ENCODE measurements at regions not wholly inside any gene's neighbourhood (a gene's known extent, or its start where the extent isn't known, plus 50 kb on each side); places are given as distances from the start of the nearest gene placed in this dataset.

DNA sequence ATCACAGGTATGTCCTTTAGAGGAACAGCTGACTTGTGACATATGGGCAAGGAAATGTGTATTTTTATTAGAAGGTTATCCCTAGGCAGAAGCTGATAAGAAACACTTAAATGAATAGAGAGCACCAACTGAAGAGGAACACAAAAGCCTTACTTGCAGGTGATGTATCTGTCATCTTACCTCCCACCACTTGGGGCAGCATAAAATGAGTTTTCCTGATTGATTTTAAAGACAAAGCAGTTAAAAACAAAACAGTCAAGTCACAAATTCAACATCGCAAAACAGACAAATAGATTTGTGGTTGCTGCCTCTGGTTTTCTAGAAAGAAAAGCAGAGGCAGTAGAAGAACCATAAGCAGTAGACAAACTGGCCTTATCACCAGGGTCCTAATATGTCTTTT, 302.4 kb upstream of the ZNF462 start:
- in situ Hi-C loops (cut with HindIII; ENCODE audit: low sequenced_read_pairs), result no loop called here
- TF ChIP-seq, protein P1, sequence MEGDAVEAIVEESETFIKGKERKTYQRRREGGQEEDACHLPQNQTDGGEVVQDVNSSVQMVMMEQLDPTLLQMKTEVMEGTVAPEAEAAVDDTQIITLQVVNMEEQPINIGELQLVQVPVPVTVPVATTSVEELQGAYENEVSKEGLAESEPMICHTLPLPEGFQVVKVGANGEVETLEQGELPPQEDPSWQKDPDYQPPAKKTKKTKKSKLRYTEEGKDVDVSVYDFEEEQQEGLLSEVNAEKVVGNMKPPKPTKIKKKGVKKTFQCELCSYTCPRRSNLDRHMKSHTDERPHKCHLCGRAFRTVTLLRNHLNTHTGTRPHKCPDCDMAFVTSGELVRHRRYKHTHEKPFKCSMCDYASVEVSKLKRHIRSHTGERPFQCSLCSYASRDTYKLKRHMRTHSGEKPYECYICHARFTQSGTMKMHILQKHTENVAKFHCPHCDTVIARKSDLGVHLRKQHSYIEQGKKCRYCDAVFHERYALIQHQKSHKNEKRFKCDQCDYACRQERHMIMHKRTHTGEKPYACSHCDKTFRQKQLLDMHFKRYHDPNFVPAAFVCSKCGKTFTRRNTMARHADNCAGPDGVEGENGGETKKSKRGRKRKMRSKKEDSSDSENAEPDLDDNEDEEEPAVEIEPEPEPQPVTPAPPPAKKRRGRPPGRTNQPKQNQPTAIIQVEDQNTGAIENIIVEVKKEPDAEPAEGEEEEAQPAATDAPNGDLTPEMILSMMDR (IDR thresholded peaks at IDR 0.05; ENCODE audit: low read depth, low read length), result peak; percentile 10
- H3K4me3 ChIP-seq (ENCODE audit: low read depth, low read length), result no peak overlapping the region
- no peak for DNase-seq (ENCODE audit: low read depth, low spot score)

DNA sequence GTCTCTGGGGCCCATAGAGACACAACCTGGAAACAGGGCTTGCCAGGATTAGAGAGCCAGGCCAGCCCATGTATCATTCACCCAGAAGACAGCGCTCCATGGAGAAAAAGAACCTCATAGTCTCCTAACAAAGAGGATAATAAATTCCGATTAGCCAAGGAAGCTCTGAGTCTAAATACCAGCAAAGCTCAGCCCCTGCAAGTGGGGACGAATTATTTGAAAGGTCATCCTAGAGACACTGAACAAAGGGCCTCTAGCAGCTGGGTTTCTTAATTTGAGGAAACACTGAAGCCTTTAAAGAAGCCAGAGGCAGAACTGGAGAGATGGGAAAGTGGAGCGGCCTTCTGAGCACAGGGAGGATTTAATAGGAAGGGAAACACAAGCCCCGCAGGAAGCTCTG, 287.1 kb upstream of the ZNF462 start:
- no peak for DNase-seq (ENCODE audit: low read depth, low spot score)
- TF ChIP-seq, protein P1 (IDR thresholded peaks at IDR 0.05; ENCODE audit: low read depth, low read length), result no peak
- H3K4me3 ChIP-seq (ENCODE audit: low read depth, low read length), result no peak overlapping the region
- in situ Hi-C loops (cut with HindIII; ENCODE audit: low sequenced_read_pairs), result no loop called here

DNA sequence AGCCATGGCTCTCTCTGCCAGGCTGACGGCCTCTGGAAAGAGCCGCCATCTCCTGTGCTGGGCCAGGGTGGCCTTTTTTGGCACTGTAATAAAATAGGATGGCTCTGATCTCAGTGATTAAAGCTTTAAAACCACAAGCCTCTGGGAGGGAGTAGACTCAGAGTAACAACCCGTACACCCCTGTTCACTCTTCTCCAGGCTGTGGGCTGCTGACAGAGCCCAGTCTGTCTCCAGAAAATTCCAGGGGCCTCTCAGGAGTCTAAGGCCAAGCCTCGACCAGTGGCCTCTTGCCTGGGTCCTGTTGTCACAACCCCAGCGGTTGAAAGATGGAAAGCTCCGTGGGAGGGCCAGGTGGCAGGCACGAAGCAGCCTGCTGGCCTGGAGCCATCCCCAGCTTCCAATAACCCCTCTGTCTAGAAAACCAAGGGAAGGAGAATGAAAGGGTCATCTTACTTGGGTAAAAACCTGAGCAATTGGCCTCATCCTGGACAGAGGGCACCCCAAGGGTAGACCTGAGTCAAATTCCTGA, 286.7 kb upstream of the ZNF462 start:
- H3K4me3 ChIP-seq (ENCODE audit: low read depth, low read length), result no peak overlapping the region
- no peak for DNase-seq (ENCODE audit: low read depth, low spot score)
- TF ChIP-seq, protein P1 (IDR thresholded peaks at IDR 0.05; ENCODE audit: low read depth, low read length), result no peak
- in situ Hi-C loops (cut with HindIII; ENCODE audit: low sequenced_read_pairs), result no loop called here

DNA sequence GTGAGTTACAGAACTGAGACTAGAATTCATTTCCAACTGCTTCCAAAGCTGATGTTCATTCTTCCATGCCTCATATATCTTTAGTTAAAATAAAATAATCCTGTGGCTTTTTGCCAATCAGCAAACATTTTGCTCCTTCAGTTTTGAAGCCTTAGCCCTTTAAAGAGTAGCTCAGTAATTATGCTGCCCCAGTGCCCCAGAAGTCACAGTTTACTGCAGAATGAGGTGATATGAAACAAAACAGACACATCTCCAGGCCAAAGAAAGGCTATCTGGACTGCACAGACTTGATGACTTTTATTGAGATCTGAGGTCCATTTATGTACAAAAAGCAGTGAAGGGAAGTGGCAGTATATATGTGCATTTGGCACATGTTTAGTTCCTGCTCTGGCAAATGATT, 285.8 kb upstream of the ZNF462 start:
- no peak for DNase-seq (ENCODE audit: low read depth, low spot score)
- H3K4me3 ChIP-seq (ENCODE audit: low read depth, low read length), result no peak overlapping the region
- TF ChIP-seq, protein P1 (IDR thresholded peaks at IDR 0.05; ENCODE audit: low read depth, low read length), result no peak
- in situ Hi-C loops (cut with HindIII; ENCODE audit: low sequenced_read_pairs), result no loop called here

DNA sequence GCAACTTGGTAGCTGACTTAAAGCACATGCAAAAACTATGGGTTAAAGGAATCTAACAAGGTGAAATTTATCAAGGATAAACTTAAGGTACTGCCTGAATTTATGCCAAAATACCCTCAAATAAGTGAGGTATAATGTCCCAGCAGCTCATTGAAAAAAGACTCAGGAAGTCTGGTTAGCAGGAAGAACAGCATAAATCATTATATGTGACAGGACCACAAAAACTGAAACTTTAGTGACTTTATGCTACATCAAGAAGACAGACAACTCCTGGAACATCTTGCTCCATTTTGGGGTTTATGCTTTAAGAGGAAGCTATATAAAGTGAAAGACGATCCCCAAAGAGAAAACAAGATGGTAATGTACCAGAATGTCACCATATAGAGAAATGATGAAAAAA, 282.4 kb upstream of the ZNF462 start:
- no peak for DNase-seq (ENCODE audit: low read depth, low spot score)
- H3K4me3 ChIP-seq (ENCODE audit: low read depth, low read length), result no peak overlapping the region
- TF ChIP-seq, protein P1 (IDR thresholded peaks at IDR 0.05; ENCODE audit: low read depth, low read length), result no peak
- in situ Hi-C loops (cut with HindIII; ENCODE audit: low sequenced_read_pairs), result no loop called here

DNA sequence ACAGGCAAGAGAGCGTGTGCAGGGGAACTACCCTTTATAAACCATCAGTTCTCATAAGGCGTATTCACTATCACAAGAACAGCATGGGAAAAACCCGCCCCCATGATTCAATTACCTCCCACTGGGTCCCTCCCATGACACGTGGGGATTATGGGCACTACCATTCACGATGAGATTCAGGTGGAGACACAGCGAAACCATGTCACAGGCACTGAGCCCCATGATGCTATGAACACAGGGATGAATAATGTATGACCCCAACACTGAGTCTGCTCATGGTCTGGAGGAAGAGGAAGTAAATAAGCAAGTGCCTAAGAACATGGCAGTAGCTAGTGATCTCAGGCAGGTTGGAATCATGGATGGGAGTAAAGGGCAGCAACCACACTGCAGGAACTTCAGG, 281.0 kb upstream of the ZNF462 start:
- in situ Hi-C loops (cut with HindIII; ENCODE audit: low sequenced_read_pairs), result no loop called here
- TF ChIP-seq, protein P1 (IDR thresholded peaks at IDR 0.05; ENCODE audit: low read depth, low read length), result no peak
- DNase-seq (ENCODE audit: low read depth, low spot score), result no peak
- no peak overlapping the region for H3K4me3 ChIP-seq (ENCODE audit: low read depth, low read length)

DNA sequence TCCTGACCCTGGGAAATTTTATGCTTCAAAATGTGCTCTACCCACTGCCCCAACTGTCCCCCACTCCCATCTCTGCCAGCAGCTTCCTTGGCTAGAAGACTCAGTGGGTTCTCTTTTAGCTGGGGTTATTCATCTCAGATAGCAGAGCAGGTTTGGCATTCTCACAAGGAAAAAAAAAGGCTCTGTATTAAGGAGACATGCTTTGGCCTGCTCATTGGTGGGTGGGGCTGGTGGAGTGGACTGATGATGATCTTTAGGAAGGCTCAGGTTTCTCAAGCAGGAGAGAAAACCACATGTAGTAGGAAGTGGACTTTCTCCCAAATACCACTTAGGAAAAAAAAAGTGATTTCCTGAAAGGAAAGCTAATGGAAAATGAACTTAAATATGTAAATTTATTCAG, 279.2 kb upstream of the ZNF462 start:
- TF ChIP-seq, protein P1 (IDR thresholded peaks at IDR 0.05; ENCODE audit: low read depth, low read length), result no peak
- in situ Hi-C loops (cut with HindIII; ENCODE audit: low sequenced_read_pairs), result no loop called here
- DNase-seq (ENCODE audit: low read depth, low spot score), result peak; percentile 41
- no peak overlapping the region for H3K4me3 ChIP-seq (ENCODE audit: low read depth, low read length)

Measured in astrocyte of the spinal cord (primary cell).